ENCODE measurements at regions not wholly inside any gene's neighbourhood (a gene's known extent, or its start where the extent isn't known, plus 50 kb on each side); places are given as distances from the start of the nearest gene placed in this dataset.

- in situ Hi-C loops (cut with HindIII; ENCODE audit: low pct_unique_long_range_greater_than_20kb, low sequenced_read_pairs) = no loop called here
- no peak for DNase-seq (ENCODE audit: low read depth, low spot score)
Measured at GRCh38 chr6:25026723-25027122, 91.0 kb upstream of the RIPOR2 start.

- DNase-seq (ENCODE audit: low read depth, low spot score) = no peak
- in situ Hi-C loops (cut with HindIII; ENCODE audit: low pct_unique_long_range_greater_than_20kb, low sequenced_read_pairs) = no loop called here
Measured at GRCh38 chr6:25027221-25027916, 91.6 kb upstream of the RIPOR2 start.

GRCh38 chr6:25028328-25028727, 92.6 kb upstream of the RIPOR2 start:
- no peak for DNase-seq (ENCODE audit: low read depth, low spot score)
- in situ Hi-C loops (cut with HindIII; ENCODE audit: low pct_unique_long_range_greater_than_20kb, low sequenced_read_pairs) = no loop called here

- DNase-seq (ENCODE audit: low read depth, low spot score) = no peak
- in situ Hi-C loops (cut with HindIII; ENCODE audit: low pct_unique_long_range_greater_than_20kb, low sequenced_read_pairs) = no loop called here
Measured at GRCh38 chr6:25032934-25033333, 97.2 kb upstream of the RIPOR2 start.

GRCh38 chr6:25034431-25034921, 98.7 kb upstream of the RIPOR2 start:
- in situ Hi-C loops (cut with HindIII; ENCODE audit: low pct_unique_long_range_greater_than_20kb, low sequenced_read_pairs) = no loop called here
- DNase-seq (ENCODE audit: low read depth, low spot score) = no peak

- DNase-seq (ENCODE audit: low read depth, low spot score) = no peak
- in situ Hi-C loops (cut with HindIII; ENCODE audit: low pct_unique_long_range_greater_than_20kb, low sequenced_read_pairs) = no loop called here
Measured at GRCh38 chr6:25035174-25035511, 99.4 kb upstream of the RIPOR2 start.

GRCh38 chr6:25035512-25036435, 100.0 kb upstream of the RIPOR2 start:
- no peak for DNase-seq (ENCODE audit: low read depth, low spot score)
- in situ Hi-C loops (cut with HindIII; ENCODE audit: low pct_unique_long_range_greater_than_20kb, low sequenced_read_pairs) = no loop called here

GRCh38 chr6:25036461-25036860, 100.7 kb upstream of the RIPOR2 start:
- in situ Hi-C loops (cut with HindIII; ENCODE audit: low pct_unique_long_range_greater_than_20kb, low sequenced_read_pairs) = no loop called here
- DNase-seq (ENCODE audit: low read depth, low spot score) = no peak

GRCh38 chr6:25038300-25038699, 102.5 kb upstream of the RIPOR2 start:
- in situ Hi-C loops (cut with HindIII; ENCODE audit: low pct_unique_long_range_greater_than_20kb, low sequenced_read_pairs) = no loop called here
- no peak for DNase-seq (ENCODE audit: low read depth, low spot score)

- in situ Hi-C loops (cut with HindIII; ENCODE audit: low pct_unique_long_range_greater_than_20kb, low sequenced_read_pairs) = no loop called here
- no peak for DNase-seq (ENCODE audit: low read depth, low spot score)
Measured at GRCh38 chr6:25038999-25039398, 103.2 kb upstream of the RIPOR2 start.

- DNase-seq (ENCODE audit: low read depth, low spot score) = no peak
- in situ Hi-C loops (cut with HindIII; ENCODE audit: low pct_unique_long_range_greater_than_20kb, low sequenced_read_pairs) = no loop called here
Measured at GRCh38 chr6:25041485-25042035, 105.8 kb upstream of the RIPOR2 start.

GRCh38 chr6:25042036-25042521, 106.3 kb upstream of the RIPOR2 start:
- no peak for DNase-seq (ENCODE audit: low read depth, low spot score)
- in situ Hi-C loops (cut with HindIII; ENCODE audit: low pct_unique_long_range_greater_than_20kb, low sequenced_read_pairs) = no loop called here

- no peak for DNase-seq (ENCODE audit: low read depth, low spot score)
- in situ Hi-C loops (cut with HindIII; ENCODE audit: low pct_unique_long_range_greater_than_20kb, low sequenced_read_pairs) = no loop called here
Measured at GRCh38 chr6:25042536-25042935, 106.8 kb upstream of the RIPOR2 start.

GRCh38 chr6:25042984-25043725, 107.4 kb upstream of the RIPOR2 start:
- no peak for DNase-seq (ENCODE audit: low read depth, low spot score)
- in situ Hi-C loops (cut with HindIII; ENCODE audit: low pct_unique_long_range_greater_than_20kb, low sequenced_read_pairs) = no loop called here

- in situ Hi-C loops (cut with HindIII; ENCODE audit: low pct_unique_long_range_greater_than_20kb, low sequenced_read_pairs) = no loop called here
- no peak for DNase-seq (ENCODE audit: low read depth, low spot score)
Measured at GRCh38 chr6:25043892-25044291, 108.1 kb upstream of the RIPOR2 start.

- no peak for DNase-seq (ENCODE audit: low read depth, low spot score)
- in situ Hi-C loops (cut with HindIII; ENCODE audit: low pct_unique_long_range_greater_than_20kb, low sequenced_read_pairs) = no loop called here
Measured at GRCh38 chr6:25046942-25047341, 111.2 kb upstream of the RIPOR2 start.

GRCh38 chr6:25050356-25050755, 114.6 kb upstream of the RIPOR2 start:
- DNase-seq (ENCODE audit: low read depth, low spot score) = peak; percentile 26
- in situ Hi-C loops (cut with HindIII; ENCODE audit: low pct_unique_long_range_greater_than_20kb, low sequenced_read_pairs) = no loop called here

GRCh38 chr6:25051083-25051482, 115.3 kb upstream of the RIPOR2 start:
- no peak for DNase-seq (ENCODE audit: low read depth, low spot score)
- in situ Hi-C loops (cut with HindIII; ENCODE audit: low pct_unique_long_range_greater_than_20kb, low sequenced_read_pairs) = no loop called here
